GM21447 (cell line): ENCODE measurements at regions not wholly inside any gene's neighbourhood (a gene's known extent, or its start where the extent isn't known, plus 50 kb on each side); places are given as distances from the start of the nearest gene placed in this dataset.

Source experiments
- ATAC-seq: cut with Tn5 transposase; IDR thresholded peaks from one replicate; pipeline ENCODE4 v1.9.1; 2021; ENCODE audit not compliant: unreplicated experiment

DNA sequence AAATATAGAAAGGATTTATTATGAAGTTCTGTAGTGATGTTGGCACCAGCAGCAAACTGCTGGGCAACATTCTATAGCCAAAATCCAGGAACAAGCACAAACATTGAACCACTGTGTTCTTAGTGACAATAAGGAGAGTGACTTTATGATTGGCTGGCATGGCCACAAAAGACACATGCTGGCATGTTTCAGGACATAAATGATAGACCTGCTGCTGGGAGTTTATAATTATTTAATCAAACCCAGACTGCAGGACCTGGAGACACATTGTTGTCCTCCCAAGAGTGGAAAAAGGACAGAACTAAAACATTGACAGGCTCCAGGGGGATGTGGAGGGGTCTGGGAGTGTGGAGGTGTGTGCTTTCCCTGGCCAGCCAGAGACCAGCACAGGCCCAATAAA is 255.3 kb upstream of the LRTM1 start:
- no peak for ATAC-seq

DNA sequence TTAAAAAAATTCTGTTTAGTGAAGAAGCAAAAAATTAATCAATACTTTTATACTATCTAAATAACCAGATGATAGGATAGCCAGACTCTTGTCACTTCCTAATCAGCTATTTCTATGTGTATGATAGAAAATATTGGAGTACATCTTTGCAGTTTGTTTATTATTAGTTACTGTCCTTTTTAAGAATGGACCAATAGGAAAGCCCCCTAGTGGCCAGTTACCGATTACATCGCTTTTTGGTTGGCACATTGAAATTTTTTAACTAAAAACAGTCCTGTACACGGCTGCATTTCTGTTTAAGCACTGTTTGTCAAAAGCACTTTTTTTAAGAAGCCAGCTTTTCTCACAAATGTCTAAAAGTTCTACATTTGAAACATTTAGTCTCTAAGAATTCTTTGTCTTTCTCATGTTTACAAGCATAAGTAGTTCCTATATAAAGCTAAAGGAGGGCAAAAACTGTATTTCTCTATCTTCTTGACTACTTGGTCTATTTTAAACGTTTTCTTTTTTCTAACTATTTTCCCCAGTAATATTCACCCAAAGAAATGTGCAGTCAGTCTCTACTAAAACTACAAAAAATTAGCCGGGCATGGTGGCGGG is 253.2 kb upstream of the LRTM1 start:
- ATAC-seq, result no peak

DNA sequence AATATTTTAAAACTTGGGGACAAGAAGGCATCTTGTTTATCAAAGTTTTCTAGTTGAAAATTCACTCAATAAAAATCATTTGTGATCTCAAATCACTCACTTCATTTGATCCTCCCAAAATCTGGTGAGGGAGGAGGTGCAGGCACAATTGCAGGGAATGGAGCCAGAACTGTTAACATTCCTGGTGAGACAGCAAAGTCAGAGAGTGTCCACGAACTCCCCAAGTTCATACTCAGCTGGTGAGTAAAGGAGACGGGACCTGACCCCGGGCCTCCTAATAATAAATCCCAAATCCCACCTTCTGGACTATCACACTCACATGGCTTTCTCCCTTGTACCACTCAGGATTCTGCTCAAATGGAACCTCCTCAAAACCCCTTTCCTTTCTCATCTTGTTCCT is 252.3 kb upstream of the LRTM1 start:
- no peak for ATAC-seq

DNA sequence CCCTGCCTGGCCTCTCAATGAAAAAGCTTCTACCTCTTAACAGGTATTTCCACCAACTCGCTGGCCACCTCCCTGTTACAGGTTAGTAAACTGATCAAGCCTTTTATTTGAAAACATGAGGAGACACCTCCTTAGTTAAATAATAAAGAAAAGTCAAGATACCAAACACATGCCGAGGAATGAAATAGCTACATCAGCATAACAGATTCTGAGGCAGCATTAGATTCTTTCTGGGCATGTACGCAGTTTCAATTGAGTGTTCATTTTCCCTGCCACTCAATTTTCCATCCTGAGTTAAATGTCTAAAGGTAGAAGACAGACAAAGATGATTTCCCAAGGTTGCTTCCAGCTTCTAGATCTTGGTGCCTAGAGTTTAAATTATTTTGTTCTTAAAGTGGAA is 250.5 kb upstream of the LRTM1 start:
- ATAC-seq, result no peak

DNA sequence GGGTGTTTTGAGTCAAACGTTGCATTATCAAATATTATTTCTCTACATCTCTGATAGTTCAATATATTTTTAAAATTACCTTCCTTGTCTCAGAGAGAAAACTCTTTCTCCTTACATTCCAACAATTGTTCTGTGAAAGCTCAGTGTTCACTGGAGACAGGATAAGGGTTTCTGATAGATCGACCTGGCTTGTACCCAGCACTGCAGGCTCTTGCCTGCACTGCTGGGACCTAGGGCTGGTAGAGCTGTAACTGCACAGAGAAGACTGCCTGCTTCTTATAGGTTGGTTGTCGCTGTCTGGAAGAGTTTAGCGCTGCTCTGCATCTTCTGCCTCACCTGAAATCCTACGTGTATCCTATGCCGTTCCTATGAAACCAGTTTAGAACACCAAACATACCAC is 249.9 kb upstream of the LRTM1 start:
- ATAC-seq, result no peak

DNA sequence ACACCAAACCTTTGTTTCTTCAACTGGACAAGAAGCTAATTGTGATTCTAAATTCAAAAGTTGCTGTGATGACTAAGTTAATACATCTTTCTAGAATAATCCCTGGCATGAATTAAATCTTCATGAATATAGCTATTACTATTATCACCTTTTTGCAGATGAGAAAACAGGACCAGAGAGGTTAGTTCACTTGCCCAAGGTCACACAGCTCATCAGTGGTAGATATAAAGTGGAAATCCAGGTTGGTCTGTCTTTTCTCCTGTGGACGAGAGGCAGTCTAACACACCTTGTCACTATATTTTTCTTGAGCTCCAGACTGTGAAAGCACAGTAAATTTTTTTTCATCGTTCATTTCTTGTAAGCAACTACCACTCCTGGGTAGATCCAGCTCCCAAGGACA is 247.6 kb upstream of the LRTM1 start:
- ATAC-seq, result no peak

DNA sequence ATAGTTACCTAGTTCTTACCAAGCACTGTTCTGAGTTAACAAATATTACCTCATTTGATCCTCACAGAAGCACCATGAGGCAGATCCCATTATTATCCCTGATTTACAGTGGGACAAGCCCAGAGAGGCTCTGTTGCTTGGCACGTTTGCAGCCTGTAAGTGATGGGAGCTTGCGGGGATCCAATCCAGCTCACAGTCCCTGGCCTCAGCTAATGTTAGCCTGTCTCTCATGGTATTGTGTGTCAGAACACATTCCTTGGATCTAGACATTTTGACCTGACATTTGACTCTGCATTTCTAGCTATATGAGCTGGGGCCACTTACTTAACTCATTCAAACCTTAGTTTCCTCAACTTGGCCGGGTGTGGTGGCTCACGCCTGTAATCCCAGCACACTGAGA is 246.9 kb upstream of the LRTM1 start:
- ATAC-seq, result no peak

DNA sequence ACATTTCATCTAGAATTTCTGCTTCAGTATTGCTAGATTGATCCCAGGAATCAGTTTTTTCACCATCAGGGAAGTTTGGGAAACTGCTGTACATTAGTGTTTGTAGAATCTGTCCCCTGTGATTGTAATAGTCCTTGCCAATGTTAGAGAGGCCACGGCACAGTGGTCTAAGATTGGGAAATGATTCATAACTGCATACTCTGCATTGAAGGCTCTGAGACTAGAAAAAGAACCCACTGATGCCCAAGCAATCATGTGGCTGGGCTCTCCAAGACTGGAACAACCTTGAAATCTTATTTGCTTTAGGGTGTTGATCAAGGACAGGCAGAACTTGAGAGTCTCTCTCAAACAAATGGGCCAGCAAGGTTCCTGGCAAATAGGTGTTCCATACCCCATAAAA is 245.6 kb upstream of the LRTM1 start:
- ATAC-seq, result no peak

DNA sequence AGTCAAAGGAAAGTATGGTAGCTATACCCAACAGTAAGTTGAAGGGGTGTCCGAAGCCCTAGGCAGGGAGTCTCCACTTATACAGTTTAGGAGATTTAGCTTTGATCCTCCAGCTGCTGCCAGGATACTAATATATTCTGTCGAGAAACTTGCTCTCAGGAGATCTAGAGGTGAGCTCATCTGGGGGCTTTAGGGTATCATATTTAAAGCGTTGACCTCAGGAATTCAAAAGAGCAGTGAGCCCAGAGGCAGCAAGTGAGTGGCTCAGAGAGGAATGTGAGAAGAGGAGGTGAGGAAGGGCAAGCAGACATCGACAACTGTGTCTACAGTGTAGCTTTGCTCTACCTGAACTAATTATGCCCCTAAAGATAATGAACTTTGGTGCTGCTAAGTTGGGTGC is 245.1 kb upstream of the LRTM1 start:
- ATAC-seq, result no peak

DNA sequence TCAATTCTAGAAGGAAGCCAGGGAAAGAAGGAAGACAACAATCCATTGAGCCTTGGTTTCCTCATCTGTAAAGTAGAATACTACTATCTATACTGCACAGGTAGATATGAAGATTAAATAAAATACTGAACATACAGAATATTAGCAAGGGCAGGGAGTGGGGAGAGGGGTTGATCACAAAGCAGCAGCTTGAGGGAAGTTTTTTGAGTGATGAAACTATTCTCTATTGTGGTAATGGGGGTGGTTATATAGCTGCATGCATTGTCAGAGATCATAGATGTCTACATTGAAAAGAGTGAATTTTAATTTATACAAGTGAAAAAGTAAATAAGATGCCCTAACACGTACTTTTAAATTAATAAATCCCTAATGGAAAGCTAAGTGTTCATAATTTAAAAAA is 242.6 kb upstream of the LRTM1 start:
- ATAC-seq, result no peak

DNA sequence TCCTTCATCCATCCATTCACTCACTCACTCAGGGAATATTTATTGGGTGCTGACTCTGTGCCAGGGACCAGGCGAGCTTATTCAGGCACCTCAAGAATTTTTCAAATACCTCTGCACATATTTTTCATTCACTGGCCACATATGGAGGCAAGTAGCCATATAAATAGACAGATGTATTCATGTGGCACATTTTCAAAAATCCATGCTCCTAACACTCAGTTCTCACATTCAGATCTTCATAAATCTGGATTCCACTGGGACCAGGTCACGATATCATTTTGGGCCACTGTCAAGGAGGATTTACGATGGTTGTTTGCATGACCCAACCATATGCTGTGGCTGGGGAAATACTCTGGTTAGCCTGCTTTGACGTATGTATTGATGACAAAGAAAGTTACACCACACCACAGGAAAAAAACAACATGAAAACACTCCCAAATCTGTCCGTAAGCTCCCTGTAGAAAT is 241.8 kb upstream of the LRTM1 start:
- ATAC-seq, result no peak

DNA sequence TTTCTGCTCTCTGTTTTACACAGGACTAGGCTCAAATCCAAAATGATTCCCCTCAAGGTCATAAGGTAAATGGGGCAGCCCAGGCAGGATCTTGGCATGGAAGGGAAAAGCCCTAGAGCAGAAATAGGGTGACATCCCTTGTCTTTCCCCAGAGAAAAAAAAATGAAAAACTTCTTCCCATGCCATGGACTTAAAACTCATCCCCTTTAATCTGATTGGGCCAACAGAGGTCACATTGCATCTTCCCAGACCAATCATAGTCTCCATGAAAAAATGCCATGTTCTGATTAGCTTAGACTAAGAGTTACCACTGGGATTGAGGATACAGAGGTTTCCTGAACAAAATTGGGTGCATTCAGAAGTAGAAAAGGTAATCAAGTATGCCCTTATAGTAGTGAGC is 241.3 kb upstream of the LRTM1 start:
- ATAC-seq, result no peak

DNA sequence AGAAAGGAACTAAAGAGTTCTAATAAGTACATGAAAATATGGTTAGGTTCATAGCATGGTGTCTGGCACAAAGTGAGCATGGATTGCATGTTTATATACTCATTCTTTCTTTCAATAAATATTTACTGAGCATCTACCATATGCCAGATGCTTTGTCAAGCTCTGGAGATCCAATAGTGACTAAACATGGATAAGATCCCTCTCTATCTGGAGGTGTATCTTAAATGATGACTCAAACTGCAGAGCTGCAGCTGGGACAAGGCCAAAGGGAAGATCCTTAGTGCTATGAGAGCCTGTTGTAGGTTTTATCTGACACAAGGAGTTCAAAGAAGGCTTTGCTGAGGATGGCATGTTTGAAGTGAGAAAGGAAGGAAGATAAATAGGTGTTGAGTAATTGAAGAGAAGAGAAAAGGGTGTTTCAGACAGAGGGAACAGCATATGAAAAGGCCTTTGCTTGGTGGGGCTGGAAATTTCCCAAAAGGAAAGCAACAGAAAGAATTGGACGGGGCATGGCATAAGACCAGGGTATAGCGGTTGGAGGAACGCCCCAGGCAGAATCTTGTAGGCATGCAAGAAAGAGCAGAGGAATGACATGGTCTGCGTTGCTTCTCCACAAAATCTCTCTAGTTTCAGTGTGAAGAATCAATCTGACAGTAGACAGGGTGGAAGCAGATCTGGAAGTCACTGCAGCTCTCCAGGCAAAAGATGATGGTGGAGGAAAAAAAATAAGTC is 239.9 kb upstream of the LRTM1 start:
- ATAC-seq, result no peak

DNA sequence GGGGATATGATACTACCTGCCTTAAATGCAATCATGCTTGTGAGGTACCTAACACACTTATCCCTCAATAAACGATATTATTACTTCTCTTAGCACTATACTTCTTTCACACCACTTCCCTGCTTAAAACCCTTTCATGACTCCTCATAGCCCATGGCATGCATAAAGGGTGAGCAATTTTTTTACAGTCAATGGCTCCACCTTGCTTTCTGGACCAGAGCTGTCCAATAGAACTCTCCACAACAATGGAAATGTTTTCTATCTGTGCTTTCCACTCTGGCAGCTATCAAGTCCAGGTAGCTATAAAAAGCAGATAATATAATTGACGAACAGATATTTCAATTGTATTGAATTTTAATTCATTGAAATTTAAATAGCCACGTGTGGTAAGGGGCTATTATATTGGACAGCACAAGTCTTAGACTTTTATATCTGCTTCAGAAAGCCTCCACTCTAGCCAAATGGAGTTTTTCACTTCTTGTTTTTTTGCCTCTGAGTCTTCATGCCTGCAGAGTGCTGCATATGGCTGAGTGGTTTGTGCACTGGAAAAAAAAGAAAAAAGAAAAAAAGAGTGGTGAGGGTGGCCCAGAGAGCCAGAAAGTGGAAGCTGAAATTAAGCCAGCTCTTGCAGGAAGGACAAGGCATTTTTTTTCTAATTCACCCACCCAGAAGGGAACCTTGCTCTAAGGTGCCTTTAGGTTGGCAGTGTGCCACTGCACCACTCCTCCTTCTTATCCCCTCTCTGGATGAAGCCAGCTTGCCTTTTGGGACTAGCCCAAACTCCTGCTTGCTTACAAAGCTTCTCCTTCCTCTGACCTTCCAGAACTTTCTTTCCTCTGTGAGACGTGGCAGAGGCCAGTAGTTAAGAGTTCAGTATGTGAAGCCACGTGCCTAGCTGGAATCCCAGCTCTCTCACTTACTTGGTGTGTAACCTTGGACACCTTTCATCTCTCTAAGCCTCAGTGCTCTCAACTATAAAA is 239.0 kb upstream of the LRTM1 start:
- ATAC-seq, result no peak

DNA sequence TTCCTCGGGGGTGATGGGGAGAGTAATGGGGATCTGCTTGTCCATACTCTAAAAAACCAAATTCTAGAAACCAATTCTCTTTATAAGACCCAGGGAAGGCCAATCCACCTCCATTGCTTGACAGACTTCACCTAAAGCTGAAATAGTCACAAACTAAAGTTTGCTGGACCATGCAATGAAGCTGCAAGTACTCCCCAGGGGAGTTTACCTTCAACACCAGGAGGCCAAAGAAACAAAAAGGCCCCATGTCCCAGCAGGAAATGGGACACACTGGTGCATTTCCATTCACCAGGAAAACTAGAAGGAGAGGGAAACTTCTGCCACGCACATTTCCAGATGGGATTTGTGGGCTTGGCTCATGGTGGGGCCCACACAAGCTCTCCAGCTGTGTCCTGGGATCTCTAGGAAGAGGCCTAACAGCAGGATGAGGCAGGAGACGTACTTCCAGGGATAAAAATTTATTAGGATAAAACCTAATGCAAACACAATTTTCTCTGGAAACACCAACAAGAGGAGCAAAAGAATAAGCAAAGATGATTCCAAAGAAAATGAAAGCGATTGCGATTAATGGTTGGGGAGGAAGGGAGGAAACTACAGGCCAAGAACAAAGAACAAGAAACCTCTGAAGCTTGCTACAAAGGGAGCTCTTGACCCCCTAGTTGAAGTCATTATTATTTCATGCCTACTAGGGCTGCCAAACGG is 238.0 kb upstream of the LRTM1 start:
- no peak for ATAC-seq

DNA sequence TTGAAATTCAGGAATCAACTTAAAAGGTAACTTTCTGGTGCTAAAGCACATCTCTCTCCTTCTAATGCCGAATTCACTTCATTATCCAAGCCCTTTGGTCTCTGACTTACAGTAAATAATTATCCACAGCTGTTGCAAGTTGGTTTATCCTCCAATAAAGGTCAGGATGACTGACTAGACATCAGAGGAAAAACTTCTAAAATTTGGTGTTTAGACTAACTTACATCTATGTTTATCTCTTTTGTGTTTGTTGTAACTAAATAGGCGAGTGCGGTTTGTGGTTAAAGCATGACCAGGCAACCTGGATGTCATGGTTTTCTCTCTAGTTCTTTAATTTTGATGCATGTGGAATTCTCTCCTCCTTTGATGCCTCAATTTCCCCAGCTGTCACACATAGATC is 237.4 kb upstream of the LRTM1 start:
- no peak for ATAC-seq

DNA sequence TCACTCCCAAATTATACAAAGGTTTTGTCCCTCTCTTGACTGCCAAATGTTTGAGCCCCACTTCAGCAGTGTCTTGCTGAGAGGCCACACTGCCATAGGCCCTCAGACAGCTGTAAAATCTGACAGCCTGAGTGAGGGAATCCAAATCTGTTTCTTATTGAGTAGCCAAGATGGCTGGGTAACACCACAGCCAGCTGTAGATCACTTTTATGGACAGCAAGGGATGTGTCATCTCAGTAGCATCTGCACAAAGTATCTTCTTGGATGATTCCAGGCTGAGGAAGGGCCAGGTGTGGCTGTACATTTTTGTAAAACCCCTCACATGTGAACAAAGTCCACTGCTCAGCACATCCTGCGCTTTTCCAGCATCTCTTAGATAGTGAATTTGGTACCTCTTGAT is 237.0 kb upstream of the LRTM1 start:
- no peak for ATAC-seq

DNA sequence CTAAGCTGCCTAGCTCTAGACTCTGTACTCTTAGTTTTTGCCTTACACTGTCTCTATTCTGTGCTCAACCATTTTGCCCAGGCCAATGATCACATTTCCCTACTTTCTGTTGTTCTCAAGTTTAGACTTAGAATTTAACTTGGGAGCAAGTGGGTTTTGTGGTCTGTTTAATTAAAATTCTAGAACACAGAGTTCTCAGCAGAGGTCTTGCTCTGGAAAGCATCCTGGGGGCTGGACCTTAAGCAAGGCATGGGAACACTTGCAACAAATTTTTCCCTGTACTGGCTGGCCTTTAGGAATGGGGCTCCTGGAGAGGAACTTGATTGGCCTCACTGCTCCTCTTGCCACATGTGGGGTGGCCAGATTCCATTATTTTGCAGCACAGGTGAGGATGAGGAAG is 236.3 kb upstream of the LRTM1 start:
- ATAC-seq, result no peak

DNA sequence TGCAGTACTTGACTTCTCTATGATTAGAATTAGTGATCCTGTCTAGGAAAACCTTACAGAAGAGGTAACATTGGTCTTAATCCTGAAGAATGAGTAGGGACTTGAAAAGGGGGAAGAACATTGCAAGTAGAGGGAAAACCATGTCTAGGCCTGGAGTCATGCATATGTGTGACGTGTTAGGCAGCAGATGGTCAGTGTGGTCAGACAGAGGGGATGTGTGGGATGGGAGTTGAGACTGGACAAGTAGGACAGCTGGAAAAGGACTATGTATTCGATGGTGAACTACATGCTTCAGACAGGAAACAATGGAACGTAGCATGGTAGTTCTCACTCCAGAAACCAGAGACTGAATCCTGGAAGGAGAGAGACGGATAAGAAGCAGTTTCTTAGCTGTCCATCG is 235.6 kb upstream of the LRTM1 start:
- no peak for ATAC-seq

DNA sequence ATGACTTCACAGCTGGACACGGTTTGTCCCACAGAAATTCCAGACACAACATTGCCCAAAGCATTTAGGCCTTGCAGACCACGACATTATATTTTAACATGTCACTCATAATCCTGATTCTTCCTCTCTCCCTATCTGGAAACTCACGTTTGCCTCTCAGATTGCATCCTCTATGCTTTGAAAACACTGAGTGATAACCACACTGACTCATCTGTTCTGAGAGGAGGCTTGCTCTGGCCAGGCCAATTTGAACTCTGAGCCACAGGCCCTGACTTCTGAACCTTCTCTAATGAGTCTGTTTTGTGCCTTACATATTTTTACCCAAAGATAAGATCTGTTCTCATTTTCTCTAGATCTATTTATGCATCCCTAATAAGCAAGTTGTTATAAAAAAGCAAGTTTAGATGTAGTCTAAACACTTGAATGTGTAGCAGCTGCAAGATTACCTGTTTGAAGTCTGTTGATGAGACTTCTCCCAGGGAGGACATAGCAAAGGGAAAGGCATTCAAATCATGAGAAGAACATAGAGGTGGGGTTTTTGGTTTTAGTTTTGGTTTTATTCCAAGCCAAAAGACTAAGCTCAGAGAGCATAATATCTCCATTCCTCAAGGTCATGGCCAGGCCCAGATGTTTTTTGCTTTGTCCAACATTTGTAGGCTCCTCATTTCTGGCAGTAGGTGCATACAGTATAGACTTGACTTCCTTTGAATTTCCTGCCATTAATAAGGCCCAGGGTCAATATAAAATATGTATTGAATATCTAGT is 234.4 kb upstream of the LRTM1 start:
- ATAC-seq, result no peak

DNA sequence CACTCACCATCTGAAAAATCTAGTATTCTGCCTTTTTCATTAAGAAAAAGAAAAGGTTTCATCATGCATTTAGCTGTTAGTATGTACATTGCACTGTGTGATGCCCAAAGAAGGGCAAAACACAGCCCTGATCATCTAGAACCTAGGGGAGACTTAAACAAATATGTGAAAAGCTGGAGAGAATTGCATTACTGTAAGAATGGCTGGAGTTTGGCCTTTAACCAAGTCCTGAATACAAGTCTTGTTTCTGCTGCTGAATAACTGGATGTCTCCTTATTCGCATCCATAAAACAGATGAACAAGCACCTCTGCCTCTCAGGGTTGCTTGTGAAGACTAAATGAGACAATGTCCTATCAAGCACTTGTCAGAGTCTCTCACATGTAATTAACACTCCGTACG is 233.4 kb upstream of the LRTM1 start:
- ATAC-seq, result no peak
